IPS DF 6.9 (cell line): ENCODE measurements at regions not wholly inside any gene's neighbourhood (a gene's known extent, or its start where the extent isn't known, plus 50 kb on each side); places are given as distances from the start of the nearest gene placed in this dataset.

Experiments
- DNase-seq: peaks from one replicate; pipeline ENCODE4 v3.0.0-alpha.2; 2013; ENCODE audit warnings: low read depth, low spot score
- H3K27ac ChIP-seq: one replicate; pipeline ENCODE4 v1.5.1; 2013; ENCODE audit warnings: low read length, control low read depth
- H3K27me3 ChIP-seq: 2 replicates; pipeline ENCODE4 v1.6.1; 2013; ENCODE audit warnings: mild to moderate bottlenecking, low read length; ENCODE audit not compliant: control insufficient read depth, insufficient read depth
- H3K36me3 ChIP-seq: 2 replicates; pipeline ENCODE4 v1.6.1; 2013; ENCODE audit warnings: low read length; ENCODE audit not compliant: control insufficient read depth, insufficient read depth
- H3K4me1 ChIP-seq: 2 replicates; pipeline ENCODE4 v1.6.1; 2013; ENCODE audit warnings: low read length; ENCODE audit not compliant: control insufficient read depth, insufficient read depth
- H3K4me3 ChIP-seq: 2 replicates; pipeline ENCODE4 v1.5.1; 2013; ENCODE audit warnings: mild to moderate bottlenecking, low read length
- H3K9me3 ChIP-seq: 2 replicates; pipeline ENCODE4 v1.6.1; 2013; ENCODE audit warnings: low read length, inconsistent platforms; ENCODE audit not compliant: control insufficient read depth, insufficient read depth
- WGBS: extraction: QIAGEN DNeasy Blood & Tissue Kit; methylation state at CpG from one replicate; pipeline ENCODE4 v1.1.7; 2013; ENCODE audit warnings: mixed read lengths, missing lambda C conversion rate; ENCODE audit not compliant: insufficient read length, insufficient coverage; 5-methylcytosine and 5-hydroxymethylcytosine counted together

DNA sequence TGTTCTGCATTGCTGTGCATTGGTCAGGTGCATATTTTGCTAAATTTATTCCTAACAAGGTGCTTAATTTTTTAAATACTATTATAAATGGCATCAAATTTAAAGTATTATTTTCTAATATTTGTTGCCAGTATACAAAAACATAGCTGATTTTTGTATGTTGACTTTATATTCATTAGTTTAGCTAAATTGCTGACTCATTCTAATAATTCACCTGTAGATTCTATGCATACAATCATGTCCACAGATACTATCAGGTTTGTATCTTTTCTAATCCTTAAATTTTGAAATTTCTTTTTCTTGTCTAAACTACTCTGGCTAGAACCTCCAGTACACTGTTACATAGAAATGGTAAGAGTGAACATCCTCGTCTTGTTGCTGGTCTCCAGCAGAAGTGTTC is 657.6 kb downstream of the CCDC171 start:
- H3K27ac ChIP-seq, result no peak overlapping the region
- no CpG with 5 or more reads among the region's 1 CpG for WGBS
- no peaks in the 10 kb centered on the region for H3K36me3 ChIP-seq
- H3K9me3 ChIP-seq, result no peaks in the 10 kb centered on the region
- no peak overlapping the region for H3K4me3 ChIP-seq
- peaks cover 1% of the 10 kb centered on the region; the same call in 1 of the 2 replicates for H3K4me1 ChIP-seq
- DNase-seq, result no peak
- no peaks in the 10 kb centered on the region for H3K27me3 ChIP-seq

GRCh38 chr9:16211946-16212345 is 658.5 kb downstream of the BNC2 start:
- Histone ChIP-seq H3K9me3 (no peaks in the 10 kb centered on the region), H3K4me1 (peaks cover 1% of the 10 kb centered on the region; the same call in 1 of the 2 replicates), H3K4me3 (no peak overlapping the region), H3K36me3 (no peaks in the 10 kb centered on the region), H3K27me3 (no peaks in the 10 kb centered on the region), H3K27ac (no peak overlapping the region)
- WGBS, result no CpG with 5 or more reads among the region's 3 CpGs
- DNase-seq, result no peak

DNA sequence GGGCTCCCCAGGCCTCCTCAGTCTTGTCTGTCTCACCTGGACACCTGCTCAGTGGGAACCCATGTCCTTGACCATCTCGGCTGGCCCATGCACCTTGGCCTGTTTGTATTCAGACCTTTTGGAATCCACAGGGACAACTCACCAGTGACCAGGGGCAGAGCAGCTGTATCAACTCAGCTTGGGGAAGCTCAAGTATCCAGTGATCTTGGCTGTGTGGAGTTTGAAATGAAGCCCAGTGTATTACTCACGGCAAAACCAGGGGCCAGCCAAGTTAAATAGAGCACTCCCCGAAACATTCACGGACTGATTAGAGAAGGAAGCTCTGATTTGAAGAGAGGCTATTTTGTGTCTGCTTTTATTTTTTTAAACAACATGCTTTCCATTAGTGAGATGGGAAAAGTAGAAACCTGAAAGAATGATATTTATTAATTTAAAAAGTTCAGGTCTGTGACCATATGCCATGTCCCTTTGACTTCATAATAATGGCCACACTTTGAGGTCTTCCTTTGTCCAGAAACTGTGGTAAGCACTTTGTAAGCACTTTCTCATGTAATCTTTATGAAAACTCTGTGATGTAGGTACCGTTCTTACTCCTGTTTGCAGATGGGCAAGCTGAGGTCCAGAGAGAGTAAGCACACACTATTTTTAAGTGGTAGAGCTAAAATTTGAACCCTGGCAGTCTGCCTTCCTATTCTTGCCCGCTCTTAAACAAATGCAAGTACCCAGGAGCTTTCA is 656.5 kb downstream of the BNC2 start:
- H3K36me3 ChIP-seq, result no peaks in the 10 kb centered on the region
- no peak for DNase-seq
- H3K4me3 ChIP-seq, result no peak overlapping the region
- H3K4me1 ChIP-seq, result peaks cover 1% of the 10 kb centered on the region
- no peaks in the 10 kb centered on the region for H3K9me3 ChIP-seq
- no peaks in the 10 kb centered on the region for H3K27me3 ChIP-seq
- no CpG with 5 or more reads among the region's 6 CpGs for WGBS
- no peak overlapping the region for H3K27ac ChIP-seq

DNA sequence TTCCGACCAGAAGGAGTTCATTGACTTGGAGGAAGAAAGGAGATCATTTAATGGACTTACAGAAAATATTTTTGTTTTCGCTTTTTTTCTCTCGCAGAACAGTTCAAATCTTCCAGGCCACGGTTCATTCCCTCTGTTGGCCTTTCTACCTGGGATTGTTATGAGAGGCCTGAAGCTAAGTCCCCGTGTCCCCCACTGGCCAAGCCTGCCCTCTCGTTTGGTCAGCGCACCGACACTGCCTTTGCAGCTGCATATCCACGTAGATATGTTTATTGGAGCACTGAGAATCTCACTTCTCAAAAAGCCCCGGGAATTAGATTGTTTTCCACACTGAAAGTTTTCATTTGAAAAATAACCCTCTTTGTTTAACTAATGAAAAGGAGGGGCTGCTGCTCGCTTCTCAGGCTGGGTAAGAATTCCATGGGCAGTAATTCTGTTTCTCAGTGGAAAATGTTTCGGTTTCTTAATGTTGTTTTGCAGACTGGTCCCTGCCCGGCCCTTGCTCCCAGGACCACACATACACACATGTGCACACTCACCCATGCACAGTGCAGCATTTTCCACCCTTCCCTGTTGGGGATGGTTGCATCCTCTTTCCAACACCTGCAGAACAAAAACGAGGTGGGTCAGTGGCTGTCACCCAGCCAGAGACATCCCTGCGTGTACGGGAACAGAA is 655.7 kb downstream of the BNC2 start:
- Histone ChIP-seq H3K9me3 (no peaks in the 10 kb centered on the region), H3K27ac (no peak overlapping the region), H3K27me3 (no peaks in the 10 kb centered on the region), H3K4me3 (no peak overlapping the region), H3K36me3 (no peaks in the 10 kb centered on the region), H3K4me1 (peaks cover 1% of the 10 kb centered on the region)
- no CpG with 5 or more reads among the region's 16 CpGs for WGBS
- no peak for DNase-seq

DNA sequence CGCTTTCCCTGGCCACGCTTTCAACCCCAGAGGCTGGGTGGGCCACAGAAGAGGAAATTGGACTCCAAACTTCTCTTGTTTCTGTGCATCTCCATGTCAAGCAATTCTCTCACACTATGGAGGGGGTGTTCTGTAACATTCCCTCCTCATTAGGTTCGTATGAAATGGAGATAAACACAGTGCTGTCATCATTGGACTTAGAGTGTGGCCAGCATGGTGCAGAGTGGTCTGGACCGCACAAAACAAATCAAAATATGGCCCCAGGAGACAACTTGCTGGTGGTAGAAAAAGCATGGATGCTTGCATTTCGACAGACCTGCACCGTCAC is 655.2 kb downstream of the BNC2 start:
- H3K9me3 ChIP-seq, result no peaks in the 10 kb centered on the region
- DNase-seq, result no peak
- peaks cover 1% of the 10 kb centered on the region for H3K4me1 ChIP-seq
- H3K4me3 ChIP-seq, result no peak overlapping the region
- H3K36me3 ChIP-seq, result no peaks in the 10 kb centered on the region
- no peak overlapping the region for H3K27ac ChIP-seq
- H3K27me3 ChIP-seq, result no peaks in the 10 kb centered on the region
- WGBS, result no CpG with 5 or more reads among the region's 6 CpGs

GRCh38 chr9:16217943-16218701 is 652.3 kb downstream of the BNC2 start:
- no peak for DNase-seq
- H3K27ac ChIP-seq, result no peak overlapping the region
- no peak overlapping the region for H3K4me3 ChIP-seq
- H3K4me1 ChIP-seq, result peaks cover 2% of the 10 kb centered on the region
- no peaks in the 10 kb centered on the region for H3K9me3 ChIP-seq
- H3K36me3 ChIP-seq, result no peaks in the 10 kb centered on the region
- WGBS, result no CpG with 5 or more reads among the region's 22 CpGs
- H3K27me3 ChIP-seq, result no peaks in the 10 kb centered on the region

GRCh38 chr9:16221366-16221765 is 649.1 kb downstream of the BNC2 start:
- no peaks in the 10 kb centered on the region for H3K36me3 ChIP-seq
- no CpG with 5 or more reads among the region's 6 CpGs for WGBS
- DNase-seq, result no peak
- H3K27ac ChIP-seq, result no peak overlapping the region
- no peaks in the 10 kb centered on the region for H3K27me3 ChIP-seq
- H3K4me3 ChIP-seq, result no peak overlapping the region
- H3K4me1 ChIP-seq, result peaks cover 5% of the 10 kb centered on the region
- no peaks in the 10 kb centered on the region for H3K9me3 ChIP-seq

- Histone ChIP-seq H3K4me1 (peaks cover 5% of the 10 kb centered on the region), H3K27ac (no peak overlapping the region), H3K9me3 (no peaks in the 10 kb centered on the region), H3K36me3 (no peaks in the 10 kb centered on the region), H3K27me3 (no peaks in the 10 kb centered on the region), H3K4me3 (no peak overlapping the region)
- no peak for DNase-seq
- no CpG with 5 or more reads among the region's 3 CpGs for WGBS
These were observed 648.5 kb downstream of the BNC2 start for GRCh38 chr9:16221822-16222547.

- Histone ChIP-seq H3K36me3 (no peaks in the 10 kb centered on the region), H3K9me3 (no peaks in the 10 kb centered on the region), H3K27ac (no peak overlapping the region), H3K27me3 (no peaks in the 10 kb centered on the region), H3K4me1 (peaks cover 5% of the 10 kb centered on the region), H3K4me3 (no peak overlapping the region)
- DNase-seq, result no peak
- no CpG with 5 or more reads among the region's 17 CpGs for WGBS
These were observed 647.2 kb downstream of the BNC2 start for GRCh38 chr9:16223074-16223871.
